Renal cortical epithelial cell (primary cell): ENCODE measurements at regions not wholly inside any gene's neighbourhood (a gene's known extent, or its start where the extent isn't known, plus 50 kb on each side); places are given as distances from the start of the nearest gene placed in this dataset.

Experiments used
- DNase-seq: peaks from one replicate; pipeline ENCODE4 v3.0.0-alpha.2; 2011; ENCODE audit warnings: low read depth

DNA sequence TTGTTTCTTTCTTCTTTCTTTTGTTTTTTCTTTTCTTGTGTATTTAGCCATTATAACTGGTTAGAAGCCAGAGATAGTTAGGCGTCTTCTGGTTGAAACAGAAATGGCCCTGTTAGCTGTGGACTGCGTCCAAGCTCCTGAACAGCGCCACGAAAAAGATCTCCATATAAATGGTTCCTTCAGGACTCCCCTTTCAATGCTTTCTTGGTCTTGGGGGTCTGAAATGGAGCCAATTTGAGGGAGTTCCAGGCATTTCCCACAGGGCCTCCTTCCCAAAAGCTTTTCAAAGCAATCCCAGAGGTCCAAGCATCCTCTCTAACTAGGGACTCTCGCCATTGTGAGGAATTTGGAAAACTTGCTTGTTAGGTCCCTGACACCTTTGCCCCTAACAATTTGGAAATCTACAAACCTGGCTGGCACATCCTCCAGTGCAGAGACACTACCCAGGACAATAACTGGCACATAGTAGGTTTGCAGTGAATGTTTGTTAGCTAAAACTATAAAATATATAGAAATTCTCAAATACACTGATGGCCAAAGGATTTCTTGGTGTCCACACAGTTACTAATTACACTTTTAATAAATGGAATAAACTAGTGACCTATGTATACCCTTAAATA is 80.1 kb downstream of the MYCN start:
- DNase-seq, result no peak

DNA sequence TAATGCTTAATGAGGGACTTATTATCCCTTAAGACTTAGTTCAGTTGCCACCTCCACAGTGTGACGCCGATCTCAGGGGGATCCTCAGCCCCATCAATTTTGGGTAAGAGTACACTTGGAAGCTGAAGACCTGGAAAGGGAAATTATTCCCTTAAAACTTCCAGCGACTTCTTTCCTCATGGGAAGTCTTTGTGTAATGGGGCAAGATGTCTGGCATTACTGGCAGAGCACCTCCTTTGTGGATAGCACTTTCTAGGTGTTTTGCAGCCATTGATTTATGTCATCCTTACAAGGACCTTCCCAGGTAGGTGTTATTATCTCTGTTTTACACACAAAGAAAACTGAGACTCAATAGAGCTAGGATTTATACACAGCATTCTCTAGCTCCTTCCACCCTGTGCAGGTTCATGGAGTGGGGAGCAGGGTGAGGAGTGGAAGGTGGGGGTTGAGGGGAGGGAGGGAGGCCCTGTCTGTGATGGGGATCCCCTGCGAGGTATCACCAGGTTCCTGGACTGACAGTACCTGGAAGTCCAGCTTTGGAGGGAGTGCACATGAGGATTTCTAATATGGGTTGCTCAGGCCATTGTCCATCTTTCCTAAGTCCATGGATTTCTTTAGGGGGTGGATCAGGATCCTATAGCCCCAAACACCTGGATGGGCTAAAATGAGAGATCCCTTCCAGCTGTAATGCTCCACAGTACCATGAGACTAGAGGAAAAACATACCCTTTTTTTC is 79.4 kb downstream of the MYCN start:
- no peak for DNase-seq

DNA sequence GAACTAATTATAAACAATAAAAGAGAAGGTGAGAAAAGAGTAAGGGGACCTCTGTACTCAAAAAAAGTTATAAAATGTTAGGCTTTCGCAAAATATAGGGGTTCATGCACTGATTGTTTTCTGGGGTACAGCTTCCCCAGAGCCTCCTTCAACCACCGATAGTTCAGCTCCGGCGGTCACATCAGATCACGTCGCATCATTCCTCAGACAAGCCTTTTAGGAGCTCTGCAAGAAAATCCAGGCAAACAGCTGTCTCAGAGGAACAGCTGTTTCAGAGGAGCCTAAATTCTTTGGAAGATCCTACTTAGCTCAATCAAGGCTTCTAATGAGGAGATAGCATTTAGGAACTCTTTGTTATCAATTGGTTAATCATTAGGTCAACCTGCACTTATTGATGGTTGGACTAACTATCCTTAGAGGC is 78.7 kb downstream of the MYCN start:
- DNase-seq, result no peak

DNA sequence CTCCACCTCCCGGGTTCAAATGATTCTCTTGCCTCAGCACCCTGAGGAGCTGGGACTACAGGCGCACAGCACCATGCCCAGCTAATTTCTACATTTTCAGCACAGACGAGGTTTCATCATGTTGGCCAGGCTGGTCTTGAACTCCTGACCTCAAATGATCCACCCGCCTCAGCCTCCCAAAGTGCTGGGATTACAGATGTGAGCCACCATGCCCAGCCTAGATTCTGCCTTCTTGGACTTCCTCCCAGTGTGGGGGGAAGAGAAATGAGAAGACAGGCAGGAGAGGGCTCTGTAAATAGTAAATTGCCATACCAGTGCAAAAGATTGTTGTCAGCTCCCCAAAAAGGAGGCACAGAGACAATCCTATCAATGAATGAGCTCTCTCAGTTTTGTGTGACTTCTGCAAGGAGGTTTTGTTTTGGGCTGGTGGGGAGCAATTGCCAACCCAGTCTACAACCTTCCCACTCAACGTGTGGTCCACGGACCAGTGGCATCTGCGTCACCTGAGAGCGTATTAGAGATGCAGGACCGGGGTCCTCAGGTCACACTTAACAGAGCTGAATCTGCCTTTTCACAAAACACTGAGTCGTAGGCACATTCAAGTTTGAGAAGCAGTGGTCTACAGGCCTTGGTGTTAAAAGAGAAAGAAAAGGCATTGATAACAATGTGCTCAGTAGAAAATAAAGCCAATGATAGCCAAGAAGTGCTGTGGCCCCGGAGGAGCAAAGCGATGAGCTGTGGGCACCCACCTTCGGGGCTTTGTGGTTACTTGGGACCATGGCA is 78.1 kb downstream of the MYCN start:
- no peak for DNase-seq

DNA sequence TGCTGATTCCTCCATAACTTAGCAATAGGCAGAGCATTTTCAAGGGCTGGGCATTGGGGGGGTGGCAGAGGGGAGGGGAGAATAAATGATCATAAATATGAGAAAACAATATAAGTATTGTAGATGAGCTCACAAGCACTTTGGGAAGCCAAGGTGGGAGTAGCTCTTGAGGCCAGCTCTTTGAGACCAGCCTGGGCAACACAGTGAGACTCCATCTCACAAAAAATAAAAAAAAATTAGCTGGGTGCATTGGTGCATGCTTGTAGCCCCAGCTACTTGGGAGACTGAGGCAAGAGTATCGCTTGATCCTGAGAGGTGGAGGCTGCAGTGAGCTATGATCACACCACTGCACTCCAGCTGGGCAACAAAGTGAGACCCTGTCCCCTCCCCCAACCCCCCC is 75.9 kb downstream of the MYCN start:
- no peak for DNase-seq

DNA sequence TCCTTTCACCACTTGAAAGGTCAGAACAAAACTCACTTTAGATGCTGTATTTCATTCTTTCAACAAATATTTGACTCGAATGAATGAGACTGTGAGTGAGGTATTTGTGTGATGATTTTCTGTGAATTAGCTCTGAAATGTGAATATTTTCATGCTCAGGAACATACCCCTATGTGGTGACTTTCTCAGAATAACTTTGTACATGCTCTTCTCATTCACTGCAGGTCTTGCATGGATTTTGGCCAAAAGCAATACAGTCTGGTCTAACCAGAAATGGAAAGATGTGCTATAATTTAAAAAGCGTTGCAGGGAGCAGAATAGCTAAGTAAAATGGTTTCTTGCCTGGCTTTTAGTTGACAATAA is 75.5 kb downstream of the MYCN start:
- DNase-seq, result no peak

DNA sequence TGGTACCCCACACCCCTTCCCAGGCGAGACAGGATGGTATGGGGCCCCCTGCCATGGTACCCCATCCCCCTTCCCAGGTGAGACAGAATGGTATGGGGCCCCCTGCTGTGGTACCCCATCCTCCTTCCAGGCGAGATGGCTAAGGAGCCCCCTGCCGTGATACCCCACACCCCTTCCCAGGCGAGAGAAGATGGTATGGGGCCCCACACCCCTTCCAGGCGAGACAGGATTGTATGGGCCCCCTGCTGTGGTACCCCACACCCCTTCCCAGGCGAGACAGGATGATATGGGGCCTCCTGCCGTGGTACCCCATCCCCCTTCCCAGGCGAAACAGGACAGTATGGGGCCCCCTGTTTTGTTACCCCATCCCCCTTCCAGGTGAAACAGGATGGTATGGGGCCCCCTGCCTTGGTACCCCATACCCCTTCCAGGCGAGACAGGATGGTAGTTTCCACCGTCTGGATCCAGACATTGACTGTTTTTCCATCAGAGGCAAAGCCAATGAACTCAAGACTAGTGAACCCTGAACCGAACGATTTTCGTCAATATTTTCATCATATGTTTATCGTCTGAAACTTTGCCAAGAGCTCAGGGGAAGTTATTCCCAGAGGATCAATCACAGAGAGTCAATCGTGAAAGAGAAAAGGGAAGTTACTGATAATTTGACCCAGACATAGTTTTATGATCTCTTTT is 75.0 kb downstream of the MYCN start:
- no peak for DNase-seq

DNA sequence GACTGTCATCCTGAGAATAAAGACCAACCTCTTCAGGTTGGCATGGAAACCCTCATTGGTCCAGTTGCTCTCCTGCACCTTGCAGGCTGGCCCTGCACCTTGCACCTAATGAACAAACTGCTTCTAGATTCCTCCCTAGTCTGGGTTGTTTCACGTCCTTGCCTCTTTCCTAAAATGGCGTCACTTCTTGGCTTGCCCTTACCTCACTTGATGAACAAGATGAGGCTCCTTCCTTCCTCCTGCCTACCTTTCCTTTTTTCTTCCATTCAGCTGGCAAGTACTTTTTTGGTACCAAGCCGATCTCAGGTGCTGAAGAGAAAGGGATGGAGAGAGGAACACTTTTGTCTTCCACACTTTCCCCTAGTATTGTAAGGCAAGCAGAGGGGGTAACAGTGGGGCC is 74.5 kb downstream of the MYCN start:
- DNase-seq, result no peak

DNA sequence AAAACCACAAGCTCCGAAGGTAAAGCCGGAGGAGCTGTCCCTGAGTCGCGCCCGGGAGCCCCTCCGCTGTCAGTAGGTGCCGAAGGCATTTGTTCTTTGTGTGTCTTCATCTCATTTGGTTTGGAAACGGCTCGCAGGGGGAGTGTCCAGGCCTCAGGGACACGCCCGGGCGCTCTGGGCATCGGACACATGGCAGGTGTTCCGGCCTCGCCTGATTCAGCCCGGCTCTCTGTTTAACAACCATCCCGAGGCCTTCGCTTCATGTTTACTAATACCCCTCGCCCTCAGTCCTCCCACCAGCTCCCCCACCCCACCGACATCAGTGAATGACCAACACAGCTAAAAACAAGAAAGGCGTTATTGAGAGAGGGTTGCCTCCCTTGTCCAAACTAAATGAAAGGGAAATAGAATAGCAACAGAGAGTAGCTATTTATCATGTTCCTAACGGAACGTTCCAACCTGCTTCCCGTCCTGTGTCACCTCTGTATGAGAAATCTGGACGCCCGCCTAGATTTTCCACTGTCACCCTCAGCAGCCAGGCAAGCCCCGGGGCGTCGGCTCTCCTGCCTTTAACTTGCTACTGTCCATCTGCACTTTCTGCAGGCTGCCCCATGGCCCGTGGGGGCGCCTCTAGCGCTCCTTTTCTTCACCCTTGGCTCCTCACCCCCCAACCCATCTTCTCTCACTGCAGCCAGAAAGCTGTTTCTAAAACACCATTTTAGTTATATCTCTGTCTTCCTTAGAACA is 73.9 kb downstream of the MYCN start:
- no peak for DNase-seq

DNA sequence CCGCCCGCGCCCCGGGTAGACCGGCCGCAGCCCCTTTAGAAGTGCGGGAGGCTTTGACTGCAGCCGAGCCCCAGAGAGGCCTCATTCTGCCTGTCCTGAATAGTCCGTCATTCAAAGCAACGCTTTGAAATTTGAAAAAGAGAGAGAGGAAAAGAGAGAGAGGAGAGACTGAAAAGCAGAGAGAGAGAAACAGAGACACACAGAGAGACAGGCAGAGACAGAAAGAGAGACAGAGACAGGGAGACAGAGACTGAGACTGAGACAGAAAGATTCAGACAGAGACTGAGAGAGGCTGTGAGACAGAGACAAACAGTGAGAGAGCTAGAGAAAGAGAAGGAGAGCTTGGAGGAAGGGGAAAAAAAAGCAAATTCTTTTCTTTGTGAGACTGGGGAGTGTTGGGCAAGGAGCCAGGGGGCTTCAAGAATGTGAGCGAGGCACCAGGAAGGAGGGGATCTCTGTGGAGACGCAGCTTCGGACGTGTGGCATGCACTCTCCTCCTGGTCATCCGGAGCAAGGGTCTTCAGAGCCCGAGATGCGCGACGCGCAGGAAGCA is 73.1 kb downstream of the MYCN start:
- DNase-seq, result no peak

DNA sequence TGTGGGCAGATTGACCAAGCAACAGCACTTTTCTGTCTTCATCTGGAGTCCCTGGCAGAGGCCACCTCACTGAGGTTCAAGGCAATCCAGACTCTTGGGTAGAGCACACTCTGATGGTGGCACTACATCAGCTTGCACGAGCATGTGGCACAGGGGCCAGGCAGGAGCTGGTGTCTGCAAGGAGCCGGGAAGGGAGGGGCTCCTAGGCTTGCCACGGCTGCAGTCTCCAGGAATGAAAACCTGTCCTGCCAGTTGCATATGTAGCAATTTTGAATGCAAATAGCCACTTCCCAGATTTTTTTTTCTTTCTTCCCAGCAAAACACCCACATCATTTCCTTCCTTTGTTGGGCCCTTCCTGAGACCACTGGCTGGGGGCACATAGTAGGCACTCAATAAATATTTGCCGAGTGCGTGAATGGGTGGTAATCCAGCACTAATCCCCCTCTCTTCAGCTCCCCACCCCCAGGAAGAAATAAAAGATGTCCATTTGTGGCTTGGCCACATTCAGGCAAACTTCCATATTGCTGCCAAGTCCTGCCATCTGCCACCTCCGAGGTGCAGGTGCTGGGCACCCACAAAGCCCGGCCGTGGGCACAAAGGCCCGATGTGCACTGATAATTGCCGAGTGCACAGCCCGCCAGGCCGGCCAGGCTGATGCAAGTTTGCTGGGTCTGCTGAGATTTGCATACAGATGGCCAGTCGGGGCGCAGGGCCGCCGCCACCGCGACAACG is 72.4 kb downstream of the MYCN start:
- no peak for DNase-seq

DNA sequence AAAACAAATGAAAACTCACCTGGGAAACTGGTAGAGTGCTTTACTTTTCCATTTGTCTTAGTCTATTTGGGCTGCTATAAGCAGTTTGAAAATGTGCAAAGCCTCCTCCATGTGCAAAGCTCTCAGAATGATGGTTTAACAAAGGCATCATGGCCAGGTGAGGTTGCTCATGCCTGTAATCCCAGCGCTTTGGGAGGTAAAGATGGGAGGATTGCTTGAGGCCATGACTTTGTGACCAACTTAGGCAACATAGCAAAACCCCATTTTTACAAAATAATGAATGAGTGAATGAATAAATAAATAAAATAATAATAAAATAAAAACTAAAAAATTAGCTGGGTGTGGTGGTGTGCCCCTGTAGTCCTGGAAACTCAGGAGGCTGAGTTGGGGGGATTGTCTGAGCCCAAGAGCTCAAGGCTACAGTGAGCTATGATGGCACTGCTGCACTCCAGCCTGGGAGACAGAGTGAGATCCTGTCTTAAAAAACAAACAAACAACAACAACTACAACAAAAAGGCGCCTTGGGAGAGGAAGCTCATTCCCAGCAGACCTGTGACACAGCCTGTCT is 71.8 kb downstream of the MYCN start:
- no peak for DNase-seq

DNA sequence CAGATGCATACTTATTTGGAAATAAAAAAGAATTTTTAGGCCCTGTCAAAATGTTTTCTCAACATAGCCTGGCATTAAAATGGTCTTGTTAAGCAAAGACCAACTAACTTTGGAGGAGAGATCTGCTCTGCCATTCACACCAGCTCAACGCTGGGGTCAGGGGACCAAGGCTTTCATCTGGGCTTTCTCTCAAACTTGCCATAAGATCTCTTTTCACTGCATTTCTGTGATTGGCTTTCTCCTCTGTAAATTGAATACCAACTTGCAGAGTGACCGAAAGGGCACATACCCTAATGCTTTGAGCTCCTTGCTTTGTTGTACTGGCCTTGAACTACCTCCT is 71.2 kb downstream of the MYCN start:
- DNase-seq, result no peak

DNA sequence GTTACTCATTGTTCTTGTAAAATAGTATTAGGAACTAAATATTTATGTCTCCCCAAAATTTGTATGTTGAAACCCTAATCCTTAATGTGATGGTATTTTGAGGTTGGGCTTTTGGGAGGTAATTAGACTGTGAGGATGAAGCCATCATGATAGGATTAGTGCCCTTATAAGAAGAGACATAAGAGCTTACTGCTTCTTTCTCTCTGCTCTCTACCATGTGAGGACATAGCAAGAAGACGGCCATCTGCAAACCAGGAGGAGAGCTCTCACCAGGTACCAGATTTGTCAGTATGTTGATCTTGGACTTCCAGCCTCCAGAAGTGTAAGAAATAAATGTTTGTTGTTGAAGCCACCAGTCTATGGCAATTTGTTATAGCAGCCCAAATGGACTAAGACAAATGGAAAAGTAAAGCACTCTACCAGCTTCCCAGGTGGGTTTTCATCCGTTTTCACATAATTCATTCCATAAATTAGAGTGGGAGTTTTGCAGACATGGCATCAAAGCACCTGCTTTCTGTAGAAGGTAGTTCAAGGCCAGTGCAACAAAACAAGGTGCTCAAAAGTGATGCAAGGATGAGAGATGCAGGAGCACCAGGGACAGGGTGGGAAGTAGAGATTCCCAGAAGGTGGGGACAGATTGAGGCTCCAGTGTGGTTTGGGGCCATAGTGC is 70.7 kb downstream of the MYCN start:
- no peak for DNase-seq

DNA sequence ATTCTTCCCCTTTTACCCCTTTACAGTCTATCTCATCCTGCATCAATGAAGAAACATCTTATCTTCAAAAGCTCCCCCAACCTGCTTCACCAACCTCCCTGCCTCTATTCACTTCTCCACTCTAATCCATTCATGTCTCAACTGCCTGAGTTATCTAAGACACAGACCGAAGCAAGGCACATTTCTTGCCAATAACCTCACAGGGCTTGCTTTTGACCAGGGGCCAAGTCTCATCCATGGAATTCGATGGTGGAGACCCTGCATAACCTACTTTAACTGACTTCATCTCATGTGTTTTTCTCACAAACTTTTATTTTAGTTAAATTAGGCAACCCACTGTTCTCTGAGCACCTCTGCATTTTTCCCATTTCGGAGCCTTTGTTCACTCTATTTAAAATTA is 69.7 kb downstream of the MYCN start:
- DNase-seq, result no peak

DNA sequence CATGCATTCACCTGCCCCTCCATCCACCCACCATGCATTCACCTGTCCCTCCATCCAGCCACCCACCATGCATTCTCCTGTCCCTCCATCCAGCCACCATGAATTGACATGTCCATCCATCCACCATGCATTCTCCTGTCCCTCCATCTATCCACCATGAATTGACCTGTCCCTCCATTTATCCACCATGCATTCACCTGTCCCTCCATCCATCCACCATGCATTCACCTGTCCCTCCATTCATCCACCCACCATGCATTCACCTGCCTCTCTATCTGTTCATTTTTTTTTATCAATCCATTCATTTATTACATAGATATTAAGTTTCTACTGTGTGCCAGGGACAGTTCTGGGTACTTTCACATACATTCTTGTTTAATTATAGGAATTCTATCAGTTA is 69.2 kb downstream of the MYCN start:
- no peak for DNase-seq

DNA sequence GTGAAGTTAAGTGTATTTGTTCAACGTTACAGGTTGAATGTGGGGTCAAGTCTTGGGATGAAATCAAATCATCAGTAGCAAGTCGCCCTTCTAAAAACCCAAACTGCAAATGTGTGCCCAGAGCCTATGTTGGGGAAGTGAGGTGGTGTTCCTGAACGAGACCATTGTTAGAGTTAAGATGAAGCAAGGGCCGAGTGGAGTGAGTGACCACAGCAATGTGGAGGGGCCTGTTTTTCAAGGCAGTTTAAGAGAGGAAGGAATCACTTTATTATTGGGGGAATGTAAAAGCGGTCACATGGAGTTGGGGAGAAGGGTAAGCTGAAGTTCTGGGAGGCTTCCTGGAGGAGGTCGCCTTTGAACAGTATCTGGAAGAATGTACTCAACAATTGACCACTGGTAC is 68.5 kb downstream of the MYCN start:
- DNase-seq, result no peak

DNA sequence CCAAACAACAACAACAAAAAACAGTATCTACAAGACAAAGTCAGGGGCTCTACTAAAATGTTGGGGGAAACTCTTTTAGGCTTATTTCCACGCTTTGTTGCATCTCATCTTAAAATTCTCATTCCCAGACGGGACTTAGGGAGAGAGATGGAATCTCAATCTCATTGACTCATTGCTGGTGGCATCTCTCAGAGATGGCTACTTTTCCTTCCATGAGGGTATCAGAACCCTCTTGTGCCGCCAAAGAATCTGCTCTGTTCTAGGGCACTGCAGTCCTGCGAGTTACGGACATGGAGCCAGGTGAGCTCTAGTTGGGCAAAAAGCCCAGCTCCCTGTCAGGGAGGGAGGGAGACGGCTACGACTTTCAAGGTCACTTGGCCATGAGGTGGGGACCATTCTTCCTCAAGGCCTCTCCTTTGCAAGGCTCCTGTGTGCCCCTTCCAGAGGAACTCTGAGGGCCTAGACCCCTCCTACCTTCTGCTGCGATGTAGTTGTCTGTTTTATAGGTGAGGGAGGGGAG is 68.0 kb downstream of the MYCN start:
- no peak for DNase-seq

DNA sequence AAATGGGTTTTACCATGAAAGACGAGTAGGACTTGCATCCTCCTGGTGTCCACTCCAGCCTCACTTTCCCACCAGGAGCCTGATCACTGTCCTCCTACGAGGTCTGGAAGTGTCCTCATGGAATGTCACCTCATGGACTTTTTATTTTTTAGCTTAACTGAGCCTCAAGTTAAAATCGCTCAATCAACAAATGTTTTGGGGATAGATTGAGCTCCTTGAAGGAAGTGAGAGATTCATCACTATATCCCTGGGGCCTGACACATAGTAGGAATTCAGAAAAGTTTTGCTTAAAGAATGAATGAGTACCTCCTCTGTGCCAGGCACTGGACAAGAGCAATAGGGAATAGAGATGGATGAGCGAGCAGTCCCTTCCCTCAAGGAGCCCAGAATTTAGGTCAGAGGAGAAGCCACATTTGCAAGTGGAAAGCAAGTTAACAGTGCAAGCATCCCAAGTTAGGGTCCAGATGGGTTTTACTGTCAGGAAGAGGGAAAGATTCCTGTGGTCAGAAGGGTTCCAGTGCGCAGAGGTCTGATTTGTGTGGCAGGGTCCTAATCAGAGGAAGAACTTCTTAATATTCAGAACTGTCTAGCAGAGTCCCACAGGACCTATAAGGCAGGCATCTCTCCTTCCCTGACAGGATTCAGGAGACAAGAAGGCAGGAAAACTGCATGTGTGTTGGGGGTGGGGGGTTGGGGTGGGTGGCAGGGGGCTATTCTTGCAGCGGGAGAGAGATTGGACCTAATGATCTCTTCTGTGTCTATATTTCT is 67.0 kb downstream of the MYCN start:
- DNase-seq, result no peak
